Erythroblast (primary cell): ENCODE measurements at regions not wholly inside any gene's neighbourhood (a gene's known extent, or its start where the extent isn't known, plus 50 kb on each side); places are given as distances from the start of the nearest gene placed in this dataset.

Experiments used
- GATA1 ChIP-seq: IDR thresholded peaks from 2 replicates; pipeline ENCODE4 v1.6.1; 2011; ENCODE audit warnings: low read depth, mild to moderate bottlenecking, control low read depth, low read length, moderate library complexity
- POLR2A ChIP-seq: IDR thresholded peaks from 2 replicates; pipeline ENCODE4 v1.6.1; 2011; ENCODE audit warnings: mild to moderate bottlenecking, low read length

- TF ChIP-seq POLR2A (no peak), GATA1 (no peak)
Observed at GRCh38 chr5:23579566-23579965, 72.2 kb downstream of the PRDM9 start.
